Lower leg skin (tissue), 3 donors: ENCODE measurements at regions not wholly inside any gene's neighbourhood (a gene's known extent, or its start where the extent isn't known, plus 50 kb on each side); places are given as distances from the start of the nearest gene placed in this dataset.

Experiments used
- CTCF ChIP-seq, 3 donors: fragments of 450-650 bp; IDR thresholded peaks; one replicate each; pipeline ENCODE4 v1.5.1; 2016; ENCODE audit warnings: antibody characterized with exemption in 3 of 3, mild to moderate bottlenecking in 3 of 3, moderate library complexity in 2 of 3
- POLR2A ChIP-seq, 2 donors: fragments of 450-650 bp; IDR thresholded peaks; one replicate each; pipeline ENCODE4 v1.6.1; 2016 to 2017; ENCODE audit warnings: antibody characterized with exemption in 2 of 2, mild to moderate bottlenecking in 1 of 2, moderate library complexity in 1 of 2

GRCh38 chr2:36255863-36256262, 99.7 kb upstream of the CRIM1 start:
- TF ChIP-seq CTCF (IDR thresholded peaks at IDR 0.05) (no peak), POLR2A (IDR thresholded peaks at IDR 0.05) (no peak)
